Activated CD4-positive, alpha-beta T cell treated with anti-CD3 and anti-CD28 coated beads, Interleukin-2, amount 50 U/mL, for 48 hours (primary cell): ENCODE measurements at regions not wholly inside any gene's neighbourhood (a gene's known extent, or its start where the extent isn't known, plus 50 kb on each side); places are given as distances from the start of the nearest gene placed in this dataset.
"Not testable (repeated sequence)": the region's sequence is repeated elsewhere in the genome, so short reads cannot be mapped to it uniquely, and the experiment has no call there.

Experiments
- DNase-seq, 2 experiments: peaks; one replicate each; pipeline ENCODE4 v3.0.0-alpha.2; 2020

DNA sequence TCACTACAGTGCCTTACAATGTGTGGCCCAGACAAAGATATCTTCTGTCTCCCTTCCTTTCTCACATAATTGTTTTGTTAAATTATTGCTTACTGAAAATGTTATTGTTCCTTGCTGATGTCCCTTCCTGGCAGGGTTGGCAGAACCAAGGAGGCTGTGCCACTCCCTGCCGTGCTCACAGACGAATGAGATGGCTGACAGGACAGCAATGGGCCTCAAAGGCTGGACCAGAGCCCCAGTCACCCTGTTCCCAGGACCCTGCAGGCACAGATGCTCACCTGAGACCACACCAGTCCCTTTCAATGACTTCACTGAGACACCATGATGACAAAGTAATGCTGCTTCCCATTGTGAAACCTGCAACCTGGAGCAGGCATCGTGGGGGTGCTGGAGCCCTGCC lies 375.1 kb downstream of the HACE1 start:
- no peak for DNase-seq

DNA sequence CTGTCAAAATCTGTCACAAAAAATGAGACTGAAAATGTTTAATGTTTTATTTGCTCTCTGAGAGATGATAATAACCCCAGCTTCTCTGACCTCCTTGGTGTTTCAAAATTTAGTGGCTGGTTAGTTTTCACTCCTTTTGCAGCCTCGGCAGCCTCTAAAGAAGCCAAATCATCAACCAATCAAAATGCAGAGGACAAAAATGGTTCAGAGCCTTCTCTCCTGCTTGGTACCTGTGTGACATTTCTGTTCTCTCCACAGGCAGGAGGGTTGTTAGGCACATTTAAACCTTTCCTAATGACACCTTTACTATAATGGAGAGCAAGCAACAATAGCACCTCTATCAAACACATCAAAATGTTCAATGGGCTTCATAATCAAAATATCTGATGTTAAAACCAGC lies 375.5 kb downstream of the HACE1 start:
- DNase-seq: no peak

DNA sequence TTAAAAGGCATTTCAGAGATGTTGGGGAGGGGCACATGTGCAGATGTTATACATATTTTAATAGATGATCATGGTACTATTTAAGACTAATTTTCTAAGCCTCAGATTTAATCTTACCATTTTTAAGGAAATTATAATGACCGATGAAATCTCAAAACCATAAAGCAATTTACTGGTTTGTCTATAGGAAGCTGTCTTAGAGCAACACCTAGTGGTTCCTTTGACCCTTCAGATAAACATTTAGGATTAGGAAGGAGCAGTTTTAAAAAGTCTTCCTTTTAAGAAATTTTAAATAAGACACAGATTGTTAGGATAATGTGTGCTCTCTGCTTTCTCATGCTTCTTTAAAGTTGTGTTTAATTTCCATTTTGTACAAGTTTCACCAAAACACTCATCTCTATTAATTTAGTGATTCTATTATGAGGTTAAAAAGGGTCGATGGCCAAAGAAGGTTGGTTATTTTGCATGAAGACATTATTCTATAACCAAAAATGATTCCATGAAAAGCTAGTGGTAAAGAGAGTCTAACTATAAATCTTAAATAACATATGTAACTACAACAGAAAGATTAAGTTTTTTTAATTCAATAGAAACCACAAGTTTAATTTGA lies 376.4 kb downstream of the HACE1 start:
- DNase-seq: no peak

DNA sequence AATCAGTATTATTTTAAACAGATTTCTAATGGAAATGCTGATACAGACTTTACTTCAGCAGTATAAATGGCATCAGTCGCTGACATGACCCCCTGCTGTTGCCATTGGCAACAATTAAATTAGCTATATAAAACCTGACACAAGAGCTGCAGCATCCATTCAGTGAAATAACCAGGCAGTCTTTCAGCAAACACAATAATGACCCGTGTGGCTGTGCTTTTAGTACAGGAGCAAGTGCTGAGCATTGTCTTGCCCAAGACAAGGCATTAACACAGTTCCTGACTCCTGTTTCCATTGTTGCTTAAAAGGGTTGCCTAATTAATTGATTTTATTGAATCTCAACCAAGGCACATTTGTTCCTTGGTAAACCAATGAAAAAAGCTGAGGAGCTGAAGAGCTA lies 382.1 kb downstream of the HACE1 start:
- no peak for DNase-seq

DNA sequence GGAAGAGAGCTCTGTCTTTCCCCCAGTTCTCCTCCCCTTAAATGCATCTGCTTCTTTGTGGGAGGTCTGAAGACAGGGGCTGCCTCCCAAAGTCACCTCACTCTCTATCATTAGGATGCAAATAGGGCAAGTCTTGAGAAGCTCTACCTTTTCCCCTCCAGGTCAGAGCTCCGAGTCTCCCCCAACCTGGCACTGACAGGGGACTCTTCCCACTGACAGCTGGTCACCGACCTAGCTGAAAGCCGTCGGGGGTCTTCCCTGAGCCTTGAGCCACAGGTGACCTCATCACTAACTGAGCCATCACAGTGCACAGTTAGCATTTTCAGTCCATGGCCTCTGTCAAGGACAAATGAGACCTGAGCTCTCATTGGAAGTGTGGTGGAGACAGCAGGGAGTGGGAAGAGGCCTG lies 386.7 kb downstream of the HACE1 start:
- no peak for DNase-seq

DNA sequence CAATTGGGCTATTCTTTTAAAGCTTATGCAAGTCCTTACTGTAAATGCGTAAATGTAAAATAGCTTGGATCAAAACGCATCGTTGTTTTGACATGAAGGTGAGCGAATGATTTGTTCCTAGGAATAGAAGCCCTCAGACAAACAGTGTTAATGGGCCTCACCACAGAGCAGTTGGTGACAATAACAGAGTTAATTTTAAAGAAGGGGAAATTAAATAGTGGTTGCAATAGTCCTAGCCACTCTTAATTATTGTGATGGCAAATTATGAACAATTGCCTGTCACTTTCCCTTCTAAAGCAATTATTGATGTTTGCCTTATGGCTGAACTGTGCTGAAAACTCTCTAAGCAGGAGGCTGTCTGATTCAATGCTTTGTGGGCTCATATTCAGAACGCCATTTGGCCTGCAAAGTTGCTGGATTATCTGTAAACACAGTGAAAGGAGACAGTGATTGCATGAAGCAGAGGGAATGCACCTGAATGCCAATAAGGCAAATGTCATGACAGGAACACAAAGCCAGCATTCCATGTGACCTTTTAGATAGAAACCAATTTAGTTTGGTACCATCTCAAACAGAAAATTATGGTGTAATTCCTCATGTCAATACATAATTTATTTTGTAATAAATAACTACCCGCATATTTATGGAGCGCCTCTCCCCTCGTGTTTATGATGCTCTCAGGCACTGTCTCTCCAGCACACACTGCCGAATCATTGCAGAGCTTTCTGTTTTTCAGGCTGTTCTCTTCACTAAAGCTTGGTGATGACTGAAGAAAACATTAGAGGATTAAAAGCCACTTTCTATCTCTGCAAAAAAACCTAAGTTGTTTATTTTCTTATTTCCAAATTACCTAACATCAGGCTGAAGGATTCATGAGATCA lies 387.5 kb downstream of the HACE1 start:
- no peak for DNase-seq

DNA sequence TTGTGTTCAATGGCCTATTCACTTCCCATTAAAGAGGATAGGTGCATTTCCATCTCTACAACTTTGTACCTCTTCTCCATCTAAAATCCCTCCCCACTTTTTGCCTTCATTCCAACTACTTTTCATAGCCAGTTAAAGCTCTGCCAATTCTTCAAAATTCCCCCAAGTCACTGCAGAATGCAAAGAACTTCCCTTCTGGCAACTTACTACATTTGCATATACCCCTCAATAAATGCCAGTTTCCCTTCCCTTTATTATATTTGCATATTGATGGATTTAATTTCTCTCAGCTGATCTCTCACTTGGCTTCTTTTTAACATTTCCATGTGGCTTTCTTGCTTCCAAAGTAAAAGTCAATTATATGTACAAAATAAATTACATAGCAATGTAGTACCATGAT lies 393.4 kb downstream of the HACE1 start:
- DNase-seq: no peak

DNA sequence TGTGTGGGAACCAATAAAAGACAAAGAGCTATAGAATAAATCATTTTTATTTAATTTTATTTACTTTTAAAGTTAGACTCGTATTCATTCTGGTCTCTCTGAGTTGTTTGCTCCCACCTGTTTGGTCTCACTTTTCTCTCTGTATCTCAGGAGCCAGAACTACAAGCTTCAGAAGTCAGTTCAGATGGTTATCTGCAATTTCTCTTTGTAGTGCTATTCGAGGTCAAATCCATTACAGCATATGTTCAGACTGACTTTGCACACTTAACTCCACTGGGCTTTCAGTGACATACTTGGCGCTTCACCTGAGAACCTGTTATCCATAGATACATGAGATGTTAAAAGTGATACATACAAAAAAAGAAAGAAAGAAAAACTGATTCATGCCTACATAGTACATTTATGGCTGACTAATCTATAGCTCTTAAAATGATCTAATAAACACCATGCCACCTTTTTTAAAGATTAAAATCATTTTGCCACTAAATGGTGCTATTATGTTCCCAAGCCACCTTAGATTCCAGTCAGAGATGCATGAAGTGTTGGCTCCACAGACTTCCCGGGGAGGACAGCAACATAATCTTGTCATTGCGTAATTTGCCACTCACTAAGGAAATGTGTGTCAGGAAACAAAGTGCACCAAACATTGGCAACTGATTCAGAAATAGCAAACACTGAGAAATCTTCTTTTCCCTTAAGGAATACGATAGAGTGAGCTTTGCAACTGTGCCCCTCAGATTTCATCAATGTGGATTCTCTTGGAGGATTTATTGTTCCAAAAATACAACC lies 396.7 kb downstream of the HACE1 start:
- no peak for DNase-seq

DNA sequence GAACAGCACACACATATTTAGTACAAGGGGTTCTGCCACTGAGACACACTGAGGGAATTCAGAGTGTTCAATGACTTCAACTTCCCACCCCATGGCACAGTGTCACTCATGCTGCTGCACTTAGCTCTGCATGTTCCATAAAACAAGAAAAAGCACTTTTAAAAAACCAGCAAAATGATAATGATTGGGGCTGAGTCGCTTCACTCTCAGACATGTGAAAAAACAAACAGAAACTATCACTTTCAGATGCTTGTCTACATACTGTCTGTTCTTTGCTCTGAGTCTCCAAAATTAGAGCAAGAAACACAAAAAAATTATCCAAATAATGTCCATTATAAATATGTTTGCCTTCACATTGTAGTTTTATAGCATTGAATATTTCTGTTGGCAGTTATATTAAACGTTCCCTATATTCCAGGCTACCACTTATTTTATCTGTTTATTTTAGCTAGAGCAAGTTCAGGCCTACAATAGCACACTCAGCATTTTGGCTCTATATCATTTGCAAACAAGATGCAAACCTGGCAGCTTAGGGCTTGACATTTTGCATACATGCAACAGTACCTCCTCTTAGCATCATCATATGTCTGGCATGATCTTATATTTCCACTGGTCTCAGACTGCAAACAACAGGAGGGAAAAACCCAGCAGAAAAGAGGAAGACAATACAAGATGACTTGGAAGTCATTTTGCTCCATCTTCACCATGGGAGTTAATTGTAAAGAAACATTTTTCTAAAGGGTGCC lies 398.8 kb downstream of the HACE1 start:
- no peak for DNase-seq

DNA sequence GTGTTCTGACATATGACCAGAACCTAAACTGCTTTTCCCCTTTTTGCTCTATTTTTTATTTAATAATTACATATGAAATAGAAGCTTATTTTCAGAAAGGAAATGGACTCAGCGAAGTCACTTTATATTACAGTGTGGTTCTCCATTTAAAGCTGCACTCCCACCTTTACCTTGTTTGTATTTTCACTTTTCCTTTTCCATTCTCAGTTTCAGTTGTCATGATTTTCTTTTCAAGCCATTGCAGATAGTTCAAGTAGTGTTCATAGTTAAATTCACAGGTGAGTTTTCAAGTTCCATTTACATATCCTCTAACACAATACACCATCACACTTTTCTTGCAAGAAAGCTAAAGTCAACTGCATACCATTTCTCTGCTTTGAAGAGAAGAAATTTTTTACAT lies 400.2 kb downstream of the HACE1 start:
- DNase-seq: no peak

DNA sequence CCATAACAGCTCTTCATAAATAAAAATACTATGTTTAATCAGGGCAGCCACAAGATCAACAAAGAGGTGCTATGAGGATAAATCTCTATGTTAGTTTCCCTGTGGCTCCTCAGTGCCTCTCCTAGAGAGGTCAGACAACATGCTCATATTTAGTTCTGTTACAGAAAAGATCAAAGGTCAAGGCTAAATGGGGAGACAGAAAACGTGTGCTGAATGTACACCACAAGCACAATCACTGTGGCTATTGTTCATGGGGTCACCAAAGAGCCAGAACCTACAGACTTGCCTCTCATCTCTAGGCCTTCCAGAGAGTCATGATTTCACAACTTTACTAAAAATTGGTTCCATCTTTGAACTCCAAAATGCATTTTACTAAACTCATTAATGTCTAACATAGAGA lies 409.8 kb downstream of the HACE1 start:
- DNase-seq: no peak

DNA sequence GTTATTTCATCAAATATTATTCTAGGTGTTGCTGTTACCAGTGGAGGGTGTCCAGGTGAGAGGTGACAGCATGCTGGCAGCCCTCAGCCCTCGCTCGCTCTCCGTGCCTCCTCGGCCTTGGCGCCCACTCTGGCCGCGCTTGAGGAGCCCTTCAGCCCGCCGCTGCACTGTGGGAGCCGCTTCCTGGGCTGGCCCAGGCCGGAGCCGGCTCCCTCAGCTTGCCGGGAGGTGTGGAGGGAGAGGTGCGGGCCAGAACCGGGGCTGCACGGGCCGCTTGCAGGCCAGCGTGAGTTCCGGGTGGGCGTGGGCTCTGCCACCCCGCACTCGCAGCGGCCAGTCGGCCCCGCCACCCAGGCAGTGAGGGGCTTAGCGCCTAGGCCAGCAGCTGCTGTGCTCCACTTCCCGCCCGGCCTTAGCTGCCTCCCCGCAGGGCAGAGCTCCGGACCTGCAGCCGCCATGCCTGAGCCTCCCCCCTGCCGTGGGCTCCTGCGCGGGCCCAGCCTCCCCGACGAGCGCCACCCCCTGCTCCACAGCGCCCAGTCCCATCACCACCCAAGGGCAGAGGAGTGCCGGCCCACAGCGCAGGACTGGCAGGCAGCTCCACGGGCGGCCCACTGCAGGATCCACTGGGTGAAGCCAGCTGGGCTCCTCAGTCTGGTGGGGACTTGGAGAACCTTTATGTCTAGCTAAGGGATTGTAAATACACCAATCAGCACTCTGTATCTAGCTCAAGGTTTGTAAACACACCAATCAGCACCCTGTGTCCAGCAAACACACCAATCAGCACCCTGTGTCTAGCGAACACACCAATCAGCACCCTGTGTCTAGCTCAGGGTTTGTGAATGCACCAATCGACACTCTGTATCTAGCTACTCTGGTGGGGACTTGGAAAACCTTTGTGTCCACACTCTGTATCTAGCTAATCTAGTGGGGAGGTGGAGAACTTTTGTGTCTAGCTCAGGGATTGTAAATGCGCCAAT lies 413.3 kb downstream of the HACE1 start:
- DNase-seq: not testable (repeated sequence)

DNA sequence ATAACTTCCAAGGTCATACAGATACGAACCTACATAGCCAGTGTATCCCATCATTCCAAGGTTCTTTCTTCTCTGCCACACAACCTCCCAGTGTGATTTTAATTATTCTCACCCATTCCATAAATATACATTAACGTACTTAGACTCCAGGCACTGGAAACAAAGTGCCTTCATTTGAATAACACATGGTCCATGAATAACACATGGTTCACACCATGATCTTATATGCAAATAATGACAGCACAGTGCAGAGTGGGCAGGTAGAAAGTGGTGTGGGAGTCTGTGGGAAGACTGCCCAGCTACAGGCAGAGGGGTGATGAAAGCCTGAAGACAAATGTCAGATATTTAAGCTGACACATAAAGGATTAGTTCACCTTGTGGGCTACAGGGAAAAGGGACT lies 425.2 kb downstream of the HACE1 start:
- DNase-seq: no peak

DNA sequence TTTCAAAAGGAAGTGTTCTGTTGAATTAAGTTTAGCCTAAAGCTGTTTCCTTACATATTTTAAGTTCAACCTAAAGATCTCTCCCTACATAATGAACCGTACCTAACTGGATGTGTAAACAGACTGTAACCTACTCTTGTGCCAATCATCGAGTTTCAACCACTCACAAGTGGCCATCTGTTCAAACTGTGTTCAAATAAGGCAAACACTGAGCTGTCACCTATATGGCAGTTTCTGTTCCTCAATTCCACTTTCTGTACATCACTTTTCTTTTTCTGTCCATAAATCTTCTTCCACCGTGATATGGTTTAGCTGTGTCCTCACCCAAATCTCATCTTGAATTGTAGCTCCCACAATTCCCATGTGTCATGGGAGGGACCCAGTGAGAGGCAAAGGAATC lies 428.6 kb downstream of the HACE1 start:
- DNase-seq: no peak

DNA sequence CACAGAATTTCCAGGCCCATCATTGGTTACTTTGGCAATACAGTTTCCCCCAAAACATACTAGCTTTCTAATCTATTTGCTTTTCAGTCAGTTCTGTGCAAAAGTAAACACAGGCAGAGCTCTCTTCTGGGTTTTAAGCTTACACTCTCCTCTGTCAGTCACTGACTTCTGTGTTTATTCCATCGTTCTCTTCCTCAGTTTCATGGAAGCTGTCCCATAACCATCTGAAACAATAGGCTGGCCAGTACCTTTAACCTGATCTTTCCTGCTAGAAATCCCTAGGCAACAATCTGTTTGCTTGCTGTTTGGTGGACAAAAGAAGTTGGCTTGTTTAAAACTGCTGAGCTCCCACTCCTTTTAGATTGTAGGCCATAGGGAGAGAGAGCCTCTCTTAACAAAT lies 431.5 kb downstream of the HACE1 start:
- no peak for DNase-seq

DNA sequence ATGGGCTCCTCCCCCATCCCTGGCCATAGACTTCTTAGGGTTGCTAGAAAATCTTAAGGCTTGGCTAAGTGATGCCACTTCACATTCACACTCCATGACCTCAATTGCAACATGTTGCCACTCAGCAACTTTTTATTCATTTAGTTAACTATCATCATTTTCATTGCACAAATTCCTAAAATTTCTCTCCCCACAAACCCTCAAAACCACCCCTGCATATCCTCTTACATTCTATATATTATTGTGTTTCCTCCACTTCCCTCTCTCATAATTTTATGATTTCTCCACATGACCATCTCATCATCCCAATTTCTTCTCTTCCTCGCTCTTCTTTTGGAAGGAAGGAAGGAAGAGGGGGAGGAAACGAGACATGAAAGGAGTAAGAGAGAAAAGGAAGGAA lies 436.0 kb downstream of the HACE1 start:
- DNase-seq: no peak

DNA sequence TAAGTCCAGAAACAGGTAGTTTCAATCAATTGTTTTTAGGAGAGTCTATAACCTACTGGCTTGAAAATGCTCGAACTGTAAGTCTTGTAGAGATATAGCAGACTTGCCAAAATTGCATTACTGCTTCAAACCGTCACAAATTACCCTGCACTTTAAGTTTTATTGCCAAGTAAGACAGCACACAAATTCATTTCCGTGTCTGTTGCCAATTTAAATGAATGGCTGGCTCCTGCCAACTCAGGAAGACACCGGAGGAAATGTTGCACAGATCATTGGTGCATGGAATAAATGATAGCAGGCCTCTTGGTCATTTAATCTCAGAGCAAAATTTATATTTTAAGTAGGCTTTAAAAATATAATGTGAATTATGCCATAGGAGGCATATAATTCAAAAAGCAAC lies 438.1 kb downstream of the HACE1 start:
- no peak for DNase-seq

DNA sequence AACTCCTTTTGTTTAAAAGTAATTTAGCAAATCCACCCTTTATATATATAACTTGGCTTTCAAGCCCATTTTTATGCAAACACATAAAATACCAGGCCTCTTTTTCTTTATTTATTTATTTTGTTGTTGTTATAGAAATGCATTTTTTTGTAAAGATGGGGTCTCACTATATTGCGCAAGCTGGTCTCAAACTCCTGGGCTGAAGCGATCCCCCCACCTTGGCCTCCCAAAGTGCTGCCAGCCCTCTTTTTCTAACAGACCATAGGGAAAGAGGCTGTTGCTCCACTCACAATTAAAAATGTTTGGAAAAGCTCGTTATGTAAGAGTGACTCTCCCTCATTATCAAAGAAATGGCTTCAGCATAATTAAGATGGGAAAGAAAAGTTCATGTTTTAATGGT lies 440.9 kb downstream of the HACE1 start:
- no peak for DNase-seq

DNA sequence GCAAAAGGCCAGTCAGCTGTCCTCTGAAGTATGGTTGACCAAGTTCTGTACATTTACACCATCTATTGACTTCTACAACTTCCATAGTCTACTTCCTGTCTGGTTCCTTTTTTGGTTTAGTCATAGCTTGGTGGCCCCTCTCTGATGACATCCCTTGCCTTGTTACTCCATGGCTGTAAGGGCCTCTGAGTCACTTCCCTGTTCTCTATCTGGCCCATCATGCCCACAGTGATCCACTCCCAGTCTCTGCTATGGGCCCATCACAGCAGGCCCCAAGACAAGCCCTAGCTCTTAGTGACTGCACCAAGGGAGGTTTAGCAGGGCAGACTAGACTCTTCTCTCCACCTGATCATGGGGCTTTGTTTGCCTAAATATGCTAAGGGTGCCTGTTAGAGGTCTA lies 441.6 kb downstream of the HACE1 start:
- no peak for DNase-seq

DNA sequence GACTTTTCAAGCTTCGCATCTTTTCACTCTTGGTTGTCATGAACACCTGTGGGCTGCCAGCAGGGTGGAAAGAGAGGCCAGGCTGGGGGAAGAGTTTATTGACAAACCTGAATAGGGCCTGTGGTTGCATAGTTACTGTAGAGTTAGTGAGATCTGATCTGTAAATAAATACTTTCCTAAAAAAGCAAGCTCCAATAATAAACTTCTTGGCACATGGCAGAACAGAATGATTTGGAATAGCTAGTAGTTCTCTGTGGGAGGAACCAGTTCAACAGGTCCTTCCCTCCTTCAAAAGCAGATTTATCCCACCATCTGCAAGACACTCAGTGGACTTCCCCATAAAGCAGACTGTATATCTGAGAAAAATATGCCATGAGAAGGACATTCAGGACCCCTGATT lies 445.0 kb downstream of the HACE1 start:
- no peak for DNase-seq

DNA sequence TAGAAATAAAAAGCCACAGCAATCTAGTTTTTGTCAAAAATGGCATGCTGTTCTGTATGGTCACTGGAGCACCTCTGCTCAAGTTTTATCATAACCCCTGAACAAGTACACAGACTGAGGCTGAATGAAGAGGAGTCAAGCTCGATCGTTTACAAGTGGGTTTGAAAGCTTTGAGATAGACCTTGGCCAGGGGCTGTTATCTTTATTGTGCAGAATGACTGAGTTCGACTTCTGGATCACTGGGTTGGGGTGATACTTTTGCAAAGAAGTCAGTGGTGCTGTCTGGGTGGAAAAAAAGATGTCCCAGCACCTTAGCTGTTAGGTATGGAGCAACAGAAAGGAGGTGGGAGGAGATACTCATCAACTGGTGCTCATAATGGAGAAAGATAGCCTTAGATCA lies 446.0 kb downstream of the HACE1 start:
- no peak for DNase-seq

DNA sequence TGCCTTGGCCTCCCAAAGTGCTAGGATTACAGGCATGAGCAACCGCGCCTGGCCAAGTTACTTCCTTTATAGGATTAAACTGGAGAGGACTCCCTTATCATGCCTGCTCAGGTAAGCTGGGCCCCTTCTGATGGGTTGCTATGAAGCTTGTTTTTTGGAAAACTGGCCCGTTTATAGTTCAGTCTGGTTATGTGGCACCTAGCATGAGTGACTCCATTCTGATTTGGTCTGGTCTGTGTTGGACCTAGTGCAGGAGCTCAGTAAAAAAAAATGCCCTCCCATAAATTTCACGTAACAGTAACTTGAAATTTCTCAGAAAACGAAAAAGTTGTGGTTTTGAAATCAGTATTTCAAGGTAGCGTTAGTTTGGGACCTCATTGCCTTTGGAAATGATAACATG lies 448.4 kb downstream of the HACE1 start:
- DNase-seq: no peak
